GM18858 (cell line): ENCODE measurements at regions not wholly inside any gene's neighbourhood (a gene's known extent, or its start where the extent isn't known, plus 50 kb on each side); places are given as distances from the start of the nearest gene placed in this dataset.

Experiments used
- ATAC-seq: cut with Tn5 transposase; IDR thresholded peaks from one replicate; pipeline ENCODE4 v1.9.1; 2021; ENCODE audit not compliant: unreplicated experiment

DNA sequence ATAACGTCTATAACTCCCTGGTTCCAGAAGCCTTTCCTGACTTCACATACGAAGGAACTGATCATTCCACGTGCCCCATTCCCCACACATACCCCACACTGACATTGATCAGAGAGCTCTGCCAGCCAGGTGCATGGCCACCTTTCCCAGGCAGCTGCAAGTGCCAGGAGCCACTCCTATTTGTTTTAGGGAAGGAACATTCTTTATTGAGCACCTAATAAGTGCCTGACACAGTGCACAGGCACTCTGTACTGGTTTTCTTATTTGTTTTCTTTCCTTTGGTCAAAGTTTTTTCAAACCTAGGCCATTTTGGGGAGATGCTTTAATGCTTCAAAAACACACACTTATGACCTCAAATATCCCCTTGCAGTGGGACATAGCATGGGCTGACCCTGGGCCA is 50.0 kb downstream of the PITPNM2 start:
- ATAC-seq: no peak

GRCh38 chr12:123100450-123100849 is 50.4 kb downstream of the PITPNM2 start:
- ATAC-seq: no peak

- no peak for ATAC-seq
Observed at GRCh38 chr12:123099560-123100192, 51.2 kb downstream of the PITPNM2 start.

DNA sequence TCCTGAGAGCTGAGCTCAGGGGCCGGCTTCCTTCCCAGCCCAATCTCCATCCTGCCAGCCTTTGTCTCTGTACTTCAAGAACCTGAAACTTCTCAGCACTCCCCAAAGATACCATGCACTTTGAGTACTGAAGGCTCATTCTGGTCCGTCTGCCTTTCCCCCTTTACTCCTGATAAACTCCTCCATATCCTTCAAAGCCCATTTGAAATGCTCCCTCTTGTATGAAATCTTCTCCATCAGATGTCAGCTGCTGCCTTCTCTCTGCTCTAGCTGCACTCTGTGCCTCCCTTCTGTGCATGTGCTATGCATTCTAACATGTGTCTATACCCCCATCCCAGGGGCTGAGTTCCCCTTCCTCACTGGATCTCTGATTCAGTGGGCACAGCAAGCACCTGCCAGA is 52.1 kb downstream of the PITPNM2 start:
- ATAC-seq: no peak

DNA sequence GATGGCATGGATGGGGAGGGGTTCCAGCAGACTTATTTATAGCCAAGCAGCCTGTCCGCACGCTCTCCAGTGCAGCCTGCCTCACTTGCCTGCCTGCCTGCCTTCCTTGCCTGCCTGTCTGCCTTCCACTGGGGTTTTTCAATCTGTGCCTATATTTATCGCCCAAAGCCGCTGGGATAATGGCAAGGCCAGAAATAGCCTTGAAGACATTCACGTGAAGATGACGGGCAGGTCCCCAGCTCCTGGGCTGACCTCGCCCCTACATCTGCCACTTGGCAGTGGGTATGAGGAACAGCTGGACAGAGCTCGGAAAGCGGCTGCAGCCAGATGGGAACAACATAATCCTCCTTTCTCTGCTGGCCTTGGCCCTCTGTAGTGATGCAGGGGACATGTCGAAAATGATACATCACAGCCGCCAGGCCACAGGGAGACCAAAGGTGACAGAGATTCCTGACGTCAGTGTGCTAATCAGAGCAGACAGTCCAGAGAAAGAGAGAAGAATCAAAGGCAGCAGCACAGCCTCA is 53.3 kb downstream of the PITPNM2 start:
- ATAC-seq: no peak

DNA sequence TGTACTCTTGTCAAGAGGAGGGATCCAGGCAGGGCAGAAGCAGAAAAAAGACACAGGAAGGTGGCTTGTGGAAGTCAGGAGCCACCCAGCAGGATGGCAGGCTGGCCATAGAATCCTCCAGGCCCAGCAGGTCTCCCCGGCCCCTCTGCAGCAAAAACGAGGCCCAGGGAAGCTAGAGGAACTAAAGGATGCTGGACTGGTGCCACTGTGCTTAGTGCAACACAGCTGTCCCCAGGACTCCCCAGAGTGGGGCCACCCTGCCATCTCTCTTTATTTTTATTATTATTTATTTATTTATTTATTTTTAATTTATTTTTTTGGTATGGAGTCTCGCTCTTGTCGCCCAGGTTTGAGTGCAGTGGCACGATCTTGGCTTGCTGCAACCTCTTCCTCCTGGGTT is 54.1 kb downstream of the PITPNM2 start:
- ATAC-seq: no peak

- no peak for ATAC-seq
Observed at GRCh38 chr12:123096182-123096581, 54.7 kb downstream of the PITPNM2 start.

- no peak for ATAC-seq
Observed at GRCh38 chr12:123095078-123095881, 55.6 kb downstream of the PITPNM2 start.

DNA sequence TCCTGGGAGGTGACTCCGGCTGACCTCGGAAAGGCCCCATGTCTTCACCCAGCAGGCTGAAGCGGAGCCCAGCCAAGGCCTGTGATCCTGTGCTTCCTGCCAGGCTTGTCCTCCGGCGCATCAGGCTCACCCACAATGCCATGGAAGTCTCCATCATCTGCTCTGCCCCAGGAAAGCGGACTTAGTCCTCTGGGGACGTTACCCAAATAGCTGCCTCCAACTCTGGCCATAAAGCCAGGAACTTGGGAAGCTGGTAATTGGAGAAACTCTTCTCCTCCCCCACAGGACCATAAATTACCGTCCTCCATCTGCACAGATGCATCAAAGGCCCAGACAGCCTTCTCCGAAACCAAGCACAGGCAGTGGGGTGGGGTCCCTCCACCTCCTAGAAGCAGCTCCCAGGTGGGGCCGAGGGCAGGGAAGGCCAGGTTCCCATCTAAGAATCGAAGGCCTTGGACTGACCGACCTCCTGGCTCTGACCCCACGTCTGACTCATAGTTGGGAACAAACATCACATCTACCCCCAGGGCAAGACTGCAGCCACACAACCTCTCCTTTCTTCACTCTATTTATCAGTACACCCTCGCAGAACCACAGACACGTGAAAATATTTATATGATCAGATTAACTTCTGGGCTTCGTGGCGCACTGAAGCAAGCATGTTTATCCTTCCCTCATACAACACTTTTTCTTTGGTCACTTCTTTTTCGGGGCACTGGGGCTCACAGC is 56.4 kb downstream of the PITPNM2 start:
- ATAC-seq: no peak

- no peak for ATAC-seq
Observed at GRCh38 chr12:123092866-123093265, 58.0 kb downstream of the PITPNM2 start.

- ATAC-seq: no peak
Observed at GRCh38 chr12:123091230-123092150, 59.4 kb downstream of the PITPNM2 start.

DNA sequence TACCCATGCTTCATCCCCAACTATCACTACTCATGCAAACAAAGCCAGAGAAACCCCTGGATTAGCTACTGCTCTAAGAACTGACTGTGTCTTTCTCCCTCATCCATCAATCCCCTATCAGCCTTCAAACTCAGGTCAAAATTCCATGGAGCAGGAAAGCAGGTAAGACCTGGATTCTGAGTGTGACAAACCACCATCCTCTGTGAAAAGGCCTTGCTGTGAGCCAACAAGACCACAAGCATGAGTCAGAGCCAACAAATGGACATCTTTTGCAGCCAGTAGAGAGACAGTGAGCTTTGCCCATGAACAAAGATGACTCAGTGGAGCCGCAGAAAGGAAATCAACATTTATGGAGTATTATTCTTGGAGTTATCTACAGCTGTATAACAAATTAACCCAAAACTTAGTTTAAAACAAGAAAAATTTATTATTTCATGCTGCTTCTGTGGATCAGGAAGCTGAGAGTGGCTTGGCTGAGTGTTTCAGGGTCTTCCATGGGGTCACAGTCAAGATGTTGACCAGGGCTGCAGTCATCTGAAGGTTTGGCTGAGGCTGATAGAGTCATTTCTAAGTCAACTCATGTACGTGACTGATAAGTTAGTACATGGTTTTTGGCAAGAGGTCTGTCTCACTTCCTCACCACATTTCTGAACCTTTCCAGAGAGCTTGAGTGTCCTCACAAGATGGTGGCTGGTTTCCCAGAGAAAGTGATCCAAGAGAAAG is 61.1 kb downstream of the PITPNM2 start:
- ATAC-seq: no peak

GRCh38 chr12:123089140-123089539 is 61.8 kb downstream of the PITPNM2 start:
- no peak for ATAC-seq

GRCh38 chr12:123085730-123086487 is 65.0 kb downstream of the PITPNM2 start:
- no peak for ATAC-seq

DNA sequence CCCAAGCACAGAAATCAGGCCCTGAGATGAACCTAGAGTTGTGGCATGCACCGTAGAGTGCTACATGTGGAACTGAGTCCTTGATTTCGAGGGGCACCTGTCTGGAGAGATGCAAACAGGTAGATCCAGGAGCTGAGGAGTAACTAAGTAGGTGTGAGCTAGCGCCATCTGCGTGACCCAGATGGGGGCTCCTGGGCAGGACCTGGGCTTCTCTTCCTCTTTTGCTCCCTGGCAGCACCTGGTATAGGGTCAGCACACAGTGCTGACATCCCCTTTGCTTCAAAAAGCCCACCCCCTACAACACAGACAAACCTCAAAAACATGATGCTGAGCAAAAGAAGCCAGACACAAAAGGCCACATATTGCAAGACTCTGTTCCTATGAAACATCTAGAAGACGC is 65.8 kb downstream of the PITPNM2 start:
- ATAC-seq: no peak

DNA sequence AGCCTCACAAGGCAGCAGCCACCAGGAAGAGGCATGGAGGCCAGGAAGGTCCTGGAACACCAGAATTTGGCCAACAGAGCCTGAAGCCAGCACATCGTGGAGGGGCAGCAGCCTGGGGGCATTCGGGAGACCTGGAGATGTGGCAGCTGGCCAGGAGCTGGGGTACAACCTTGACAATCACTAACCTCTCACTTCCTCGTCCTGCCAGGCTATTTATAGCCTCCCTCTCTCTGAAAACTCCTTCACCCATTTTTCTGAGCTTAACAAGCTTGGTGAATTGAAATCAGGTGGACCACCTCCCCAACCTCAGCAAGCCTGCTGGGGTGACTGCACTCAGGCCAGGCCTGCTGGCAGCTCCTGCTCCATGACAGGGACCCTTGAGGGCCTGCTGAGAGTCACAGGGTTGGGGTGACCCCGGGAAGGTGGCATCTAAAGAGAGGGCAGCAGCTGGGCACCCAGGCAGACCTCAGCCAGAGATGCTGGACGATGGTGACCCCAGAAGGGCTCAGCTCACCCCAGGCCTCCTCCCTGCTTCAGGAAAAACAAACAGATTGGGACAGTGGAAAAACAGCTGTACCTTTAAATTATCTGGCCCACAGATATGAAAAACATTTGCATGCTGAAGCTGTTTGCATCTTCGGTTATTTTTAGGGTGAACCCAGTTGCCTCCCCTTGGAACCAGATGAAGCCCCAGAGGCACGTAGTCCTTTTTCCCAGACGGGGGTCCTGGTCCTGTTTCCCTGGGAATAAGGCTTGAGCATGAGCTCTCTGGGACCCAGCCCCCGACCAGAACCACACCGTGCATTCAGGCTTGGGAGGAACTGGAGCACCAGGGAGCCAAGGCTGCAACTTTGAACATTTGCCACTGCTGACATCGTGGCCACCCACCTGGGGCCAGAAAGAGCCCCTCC is 67.0 kb downstream of the PITPNM2 start:
- no peak for ATAC-seq

DNA sequence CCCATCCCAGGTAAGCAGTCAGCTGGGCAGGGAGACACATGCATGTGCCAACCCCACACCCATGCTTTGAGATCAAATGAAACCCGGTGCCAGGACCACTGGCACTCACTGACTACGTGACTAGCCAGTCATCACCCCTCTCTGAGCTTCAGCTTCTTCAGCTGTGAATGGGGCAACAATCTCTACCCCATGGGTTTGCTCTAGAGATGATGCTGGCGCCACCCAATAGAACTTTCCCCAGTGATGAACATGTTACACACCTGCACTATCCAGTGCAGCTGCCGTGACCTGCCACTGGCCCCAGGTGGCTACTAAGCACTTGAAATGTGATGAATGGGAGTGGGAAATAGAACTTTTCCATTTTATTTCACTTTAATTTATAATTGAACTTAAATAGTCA is 70.3 kb downstream of the PITPNM2 start:
- no peak for ATAC-seq

DNA sequence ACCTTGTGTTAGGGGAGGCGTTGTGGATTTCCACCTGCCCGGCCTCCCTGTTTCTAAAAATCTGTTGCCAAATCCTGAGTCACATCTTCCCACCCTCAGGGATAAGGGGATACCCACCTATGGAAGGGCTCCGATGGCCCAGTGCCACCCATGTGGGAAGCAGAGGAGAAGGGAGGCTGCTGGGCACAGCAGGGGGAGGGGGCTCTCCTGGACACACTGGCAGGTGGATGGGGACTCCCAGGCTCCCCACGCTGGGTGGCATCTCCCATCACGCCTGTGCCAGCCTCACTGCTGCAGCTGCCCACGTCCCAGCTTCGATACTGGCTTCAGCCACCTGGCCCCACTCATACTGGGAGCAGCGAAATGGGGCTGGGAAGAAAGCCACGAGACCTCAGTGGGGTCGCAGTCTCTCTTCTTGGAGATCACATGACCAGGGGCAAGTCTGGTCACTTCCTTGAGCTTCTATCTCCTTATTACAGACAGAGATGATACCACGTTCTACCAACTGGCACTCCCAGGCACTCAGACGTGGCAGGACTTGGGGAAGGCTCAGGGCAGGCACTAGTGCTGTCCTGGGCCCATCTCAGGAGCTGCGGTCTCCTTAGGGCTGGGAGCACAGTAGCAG is 72.2 kb downstream of the PITPNM2 start:
- ATAC-seq: no peak
